WERI-Rb-1 (cell line): ENCODE measurements at regions not wholly inside any gene's neighbourhood (a gene's known extent, or its start where the extent isn't known, plus 50 kb on each side); places are given as distances from the start of the nearest gene placed in this dataset.

Source experiments
- DNase-seq: peaks from one replicate; pipeline ENCODE4 v3.0.0-alpha.2; 2020
- H3K27ac ChIP-seq: fragments of 250-450 bp; sonication (Bioruptor Pico); 2 replicates; pipeline ENCODE4 v1.5.1; 2020; ENCODE audit warnings: mild to moderate bottlenecking, moderate library complexity
- H3K27me3 ChIP-seq: fragments of 250-450 bp; sonication (Bioruptor Pico); 2 replicates; pipeline ENCODE4 v1.5.1; 2021; ENCODE audit warnings: mild to moderate bottlenecking, low read depth, moderate library complexity; ENCODE audit not compliant: insufficient read depth, severe bottlenecking
- H3K36me3 ChIP-seq: fragments of 250-450 bp; sonication (Bioruptor Pico); 2 replicates; pipeline ENCODE4 v1.5.1; 2020; ENCODE audit warnings: mild to moderate bottlenecking, moderate library complexity
- H3K4me3 ChIP-seq: 2 replicates; pipeline ENCODE4 v1.5.1; 2011; ENCODE audit warnings: low read depth, mild to moderate bottlenecking, control low read depth, low read length
- H3K9me3 ChIP-seq: fragments of 250-450 bp; sonication (Bioruptor Pico); 2 replicates; pipeline ENCODE4 v1.5.1; 2021; ENCODE audit warnings: mild to moderate bottlenecking, moderate library complexity; ENCODE audit not compliant: severe bottlenecking
- TF ChIP-seq, protein P1 (sequence below): IDR thresholded peaks from 2 replicates; pipeline ENCODE4 v1.5.1; 2011; ENCODE audit warnings: low read depth, mild to moderate bottlenecking, control low read depth, inconsistent platforms, low read length

DNA sequence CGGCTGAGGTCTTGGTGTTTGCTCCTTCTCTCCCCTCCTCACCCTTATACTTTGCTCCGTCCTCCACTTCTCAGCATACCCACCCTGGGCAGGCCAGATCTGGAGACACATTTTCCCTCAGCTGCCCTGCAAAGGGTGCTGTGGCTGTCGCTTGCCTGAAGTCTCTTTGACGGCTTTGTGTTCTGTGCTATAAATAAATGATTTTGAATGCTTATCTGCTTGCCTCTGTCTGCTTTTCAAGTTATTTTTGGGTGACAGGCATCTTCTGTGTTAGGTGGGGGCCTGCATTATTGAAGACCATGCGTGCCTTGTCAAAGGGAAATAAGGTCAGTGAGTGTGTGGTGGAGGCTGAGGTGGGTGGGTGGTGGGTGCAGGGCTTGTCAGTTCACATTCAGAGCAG, 66.9 kb upstream of the KCND3 start:
- Histone ChIP-seq H3K9me3 (no peaks in the 10 kb centered on the region), H3K27ac (no peak overlapping the region), H3K27me3 (no peaks in the 10 kb centered on the region), H3K36me3 (no peaks in the 10 kb centered on the region), H3K4me3 (no peak overlapping the region)
- DNase-seq = no peak
- TF ChIP-seq, protein P1, sequence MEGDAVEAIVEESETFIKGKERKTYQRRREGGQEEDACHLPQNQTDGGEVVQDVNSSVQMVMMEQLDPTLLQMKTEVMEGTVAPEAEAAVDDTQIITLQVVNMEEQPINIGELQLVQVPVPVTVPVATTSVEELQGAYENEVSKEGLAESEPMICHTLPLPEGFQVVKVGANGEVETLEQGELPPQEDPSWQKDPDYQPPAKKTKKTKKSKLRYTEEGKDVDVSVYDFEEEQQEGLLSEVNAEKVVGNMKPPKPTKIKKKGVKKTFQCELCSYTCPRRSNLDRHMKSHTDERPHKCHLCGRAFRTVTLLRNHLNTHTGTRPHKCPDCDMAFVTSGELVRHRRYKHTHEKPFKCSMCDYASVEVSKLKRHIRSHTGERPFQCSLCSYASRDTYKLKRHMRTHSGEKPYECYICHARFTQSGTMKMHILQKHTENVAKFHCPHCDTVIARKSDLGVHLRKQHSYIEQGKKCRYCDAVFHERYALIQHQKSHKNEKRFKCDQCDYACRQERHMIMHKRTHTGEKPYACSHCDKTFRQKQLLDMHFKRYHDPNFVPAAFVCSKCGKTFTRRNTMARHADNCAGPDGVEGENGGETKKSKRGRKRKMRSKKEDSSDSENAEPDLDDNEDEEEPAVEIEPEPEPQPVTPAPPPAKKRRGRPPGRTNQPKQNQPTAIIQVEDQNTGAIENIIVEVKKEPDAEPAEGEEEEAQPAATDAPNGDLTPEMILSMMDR = no peak

DNA sequence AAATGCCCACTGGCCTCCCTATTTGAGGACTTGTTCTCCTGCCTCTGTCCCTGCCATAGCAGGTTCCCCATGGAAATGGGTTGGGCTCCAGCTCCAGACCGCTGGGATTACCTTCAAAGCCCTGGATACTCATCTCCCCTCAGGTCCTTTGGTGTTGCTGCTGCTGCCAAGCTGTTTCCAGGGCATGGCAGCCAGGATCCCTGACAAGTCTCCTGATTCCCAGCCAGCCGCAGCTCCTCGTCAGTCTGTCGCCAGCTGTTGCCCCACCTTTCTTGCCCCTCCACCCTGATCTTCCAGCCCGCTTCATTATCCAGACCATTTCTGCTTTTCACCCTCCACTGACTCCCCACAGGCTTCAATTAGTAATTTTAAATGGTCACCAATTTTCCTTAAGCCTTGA, 68.3 kb upstream of the KCND3 start:
- TF ChIP-seq, protein P1 = no peak
- Histone ChIP-seq H3K27ac (no peak overlapping the region), H3K27me3 (no peaks in the 10 kb centered on the region), H3K36me3 (no peaks in the 10 kb centered on the region), H3K9me3 (no peaks in the 10 kb centered on the region), H3K4me3 (no peak overlapping the region)
- DNase-seq = peak; percentile 21

DNA sequence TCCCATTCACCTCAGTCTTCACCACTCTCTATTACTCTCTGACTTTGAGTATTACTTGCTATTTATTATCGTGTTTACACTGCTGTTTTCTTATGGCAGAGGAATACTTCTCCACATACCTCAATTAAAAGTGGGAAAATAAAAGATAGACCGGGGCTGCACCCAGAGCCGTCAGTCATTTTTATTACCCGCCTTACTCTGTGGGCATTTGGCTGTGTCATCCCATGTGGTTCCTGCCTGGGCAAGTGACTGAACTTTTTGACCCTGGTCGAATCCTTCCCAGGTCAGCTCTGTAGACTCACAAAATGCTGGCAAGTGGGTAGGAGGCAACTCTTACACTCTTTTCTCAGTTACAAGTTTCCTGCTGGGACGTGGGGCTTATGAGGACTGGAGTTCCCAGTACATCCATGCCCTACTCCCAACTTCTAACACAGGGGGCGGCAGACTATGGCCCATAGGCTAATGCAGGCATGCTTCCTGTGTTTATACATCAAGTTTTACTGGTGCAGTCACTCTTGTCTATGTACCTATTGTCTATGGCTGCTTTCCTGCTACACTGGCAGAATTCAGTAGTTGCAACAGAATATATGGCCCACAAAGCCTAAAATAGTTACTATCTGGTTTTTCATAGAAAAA, 69.5 kb upstream of the KCND3 start:
- Histone ChIP-seq H3K36me3 (no peaks in the 10 kb centered on the region), H3K27ac (no peak overlapping the region), H3K9me3 (no peaks in the 10 kb centered on the region), H3K27me3 (no peaks in the 10 kb centered on the region), H3K4me3 (no peak overlapping the region)
- TF ChIP-seq, protein P1 = peak; percentile 19; the same call in 1 of the 2 replicates
- DNase-seq = no peak

DNA sequence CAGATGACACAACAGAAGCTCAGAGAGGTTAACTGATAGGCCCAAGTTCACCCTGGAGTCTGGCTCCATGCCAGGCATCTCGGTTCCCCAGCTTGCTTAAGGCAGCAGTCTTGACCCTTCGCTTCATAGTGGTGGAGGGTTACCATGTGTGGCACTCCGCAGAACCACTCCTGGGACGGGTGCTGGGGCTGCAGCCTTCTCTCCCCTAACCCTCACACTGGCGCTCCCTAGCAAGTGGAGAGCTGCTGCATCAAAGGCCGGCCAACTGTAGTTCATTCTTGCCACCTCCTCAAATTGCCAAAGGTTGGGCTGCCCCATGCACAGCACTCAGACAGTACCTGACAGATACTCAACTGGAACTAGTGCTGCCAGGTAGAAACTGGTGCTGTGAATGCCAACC, 70.2 kb upstream of the KCND3 start:
- no peak for DNase-seq
- Histone ChIP-seq H3K27me3 (no peaks in the 10 kb centered on the region), H3K9me3 (no peaks in the 10 kb centered on the region), H3K36me3 (no peaks in the 10 kb centered on the region), H3K4me3 (no peak overlapping the region), H3K27ac (no peak overlapping the region)
- TF ChIP-seq, protein P1 = no peak

DNA sequence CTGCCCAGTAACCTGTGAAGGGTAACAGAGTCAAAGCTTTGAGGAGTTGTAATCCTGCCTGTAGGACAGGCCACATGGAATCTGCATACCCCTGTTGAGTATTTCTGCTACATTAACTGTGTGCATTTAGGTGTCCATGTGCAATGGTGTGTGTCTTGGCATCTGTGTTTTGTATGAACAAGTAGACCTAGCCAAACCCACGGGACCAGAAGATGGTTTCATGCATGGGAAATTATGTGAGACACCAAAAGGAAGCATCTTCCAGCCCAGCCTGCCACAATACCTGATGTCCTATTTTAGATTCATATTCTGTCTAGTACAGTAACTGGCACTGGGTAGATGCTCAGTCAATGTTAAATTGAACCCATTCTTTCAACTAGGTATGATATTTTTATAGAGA, 70.8 kb upstream of the KCND3 start:
- H3K36me3 ChIP-seq = no peaks in the 10 kb centered on the region
- TF ChIP-seq, protein P1 = no peak
- no peak overlapping the region for H3K4me3 ChIP-seq
- no peaks in the 10 kb centered on the region for H3K27me3 ChIP-seq
- H3K9me3 ChIP-seq = no peaks in the 10 kb centered on the region
- H3K27ac ChIP-seq = no peak overlapping the region
- DNase-seq = no peak

DNA sequence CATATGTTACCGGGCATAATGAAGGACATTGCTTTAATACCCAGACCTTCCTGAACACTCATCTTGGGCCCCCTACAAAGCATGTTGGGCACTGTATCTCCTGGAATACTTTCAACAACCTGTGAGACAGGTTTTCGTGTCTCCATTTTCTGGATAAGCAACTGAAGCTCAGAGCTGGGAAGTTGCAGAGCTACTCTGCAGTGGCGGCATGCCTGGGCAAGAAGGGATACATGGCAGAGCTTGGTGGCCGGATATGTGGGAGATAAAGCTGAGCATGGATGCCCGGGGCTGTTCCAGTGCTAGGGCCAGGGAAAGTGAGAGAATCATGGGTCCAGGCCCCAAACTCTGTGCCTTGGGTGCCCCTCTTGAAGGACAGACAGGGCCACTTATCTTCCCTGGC, 71.6 kb upstream of the KCND3 start:
- H3K36me3 ChIP-seq = no peaks in the 10 kb centered on the region
- TF ChIP-seq, protein P1 = no peak
- H3K4me3 ChIP-seq = no peak overlapping the region
- H3K27ac ChIP-seq = no peak overlapping the region
- no peaks in the 10 kb centered on the region for H3K27me3 ChIP-seq
- DNase-seq = no peak
- H3K9me3 ChIP-seq = no peaks in the 10 kb centered on the region
